Smooth muscle cell (in vitro differentiated cells): ENCODE measurements at regions not wholly inside any gene's neighbourhood (a gene's known extent, or its start where the extent isn't known, plus 50 kb on each side); places are given as distances from the start of the nearest gene placed in this dataset.

Experiments used
- DNase-seq: peaks from one replicate; lab custom pipeline; 2025; ENCODE audit not compliant: unreplicated experiment; lab: John Stamatoyannopoulos, UW
- H2AFZ ChIP-seq: fragments of 200-600 bp; sonication (generic); 2 replicates; pipeline ENCODE4 v1.6.0; 2016; ENCODE audit warnings: antibody characterized with exemption, low read depth, mild to moderate bottlenecking
- H3F3A ChIP-seq: fragments of 200-600 bp; sonication (generic); 2 replicates; pipeline ENCODE4 v1.6.0; 2017; ENCODE audit warnings: antibody characterized with exemption, low read depth
- H3K27ac ChIP-seq: fragments of 200-600 bp; sonication (generic); 2 replicates; pipeline ENCODE4 v1.5.1; 2016; ENCODE audit warnings: low read depth, mild to moderate bottlenecking
- H3K27me3 ChIP-seq: fragments of 200-600 bp; sonication (generic); 2 replicates; pipeline ENCODE4 v1.6.1; 2016; ENCODE audit warnings: low read depth, mild to moderate bottlenecking
- H3K36me3 ChIP-seq: fragments of 200-600 bp; sonication (generic); 2 replicates; pipeline ENCODE4 v1.5.1; 2016; ENCODE audit warnings: low read depth
- H3K4me1 ChIP-seq: fragments of 200-600 bp; sonication (generic); 2 replicates; pipeline ENCODE4 v1.5.1; 2016; ENCODE audit warnings: low read depth
- H3K4me2 ChIP-seq: fragments of 200-600 bp; sonication (generic); 2 replicates; pipeline ENCODE4 v1.6.0; 2016; ENCODE audit warnings: mild to moderate bottlenecking
- H3K4me3 ChIP-seq: fragments of 200-600 bp; sonication (generic); 2 replicates; pipeline ENCODE4 v1.5.1; 2016; ENCODE audit warnings: mild to moderate bottlenecking
- H3K79me2 ChIP-seq: fragments of 200-600 bp; sonication (generic); 2 replicates; pipeline ENCODE4 v1.6.0; 2016; ENCODE audit warnings: low read depth, mild to moderate bottlenecking
- H3K9ac ChIP-seq: fragments of 200-600 bp; sonication (generic); 2 replicates; pipeline ENCODE4 v1.6.0; 2016; ENCODE audit warnings: low read depth
- H3K9me3 ChIP-seq: fragments of 200-600 bp; sonication (generic); replicated peaks from 2 replicates; pipeline ENCODE4 v1.5.1; 2016; ENCODE audit warnings: low read depth
- H4K20me1 ChIP-seq: fragments of 200-600 bp; sonication (generic); 2 replicates; pipeline ENCODE4 v1.6.0; 2016; ENCODE audit warnings: low read depth
- CTCF ChIP-seq: fragments of 200-600 bp; sonication (generic); IDR thresholded peaks from 2 replicates; pipeline ENCODE4 v1.5.1; 2017; ENCODE audit warnings: borderline replicate concordance, mild to moderate bottlenecking, antibody characterized with exemption; ENCODE audit not compliant: insufficient read depth, poor library complexity, severe bottlenecking
- WGBS: methylation state at CpG from one replicate; pipeline ENCODE4 v1.1.7; 2016; ENCODE audit warnings: low lambda C conversion rate; 5-methylcytosine and 5-hydroxymethylcytosine counted together

- Histone ChIP-seq H3K9me3 (no peaks in the 10 kb centered on the region), H3K27me3 (no peaks in the 10 kb centered on the region)
- WGBS = 73% methylated on average over 4 of the region's 4 CpGs
Measured at GRCh38 chr12:131348646-131349045, 362.2 kb upstream of the SFSWAP start.

GRCh38 chr12:131349397-131350127 lies 361.3 kb upstream of the SFSWAP start:
- Histone ChIP-seq H3F3A (no peaks in the 10 kb centered on the region), H3K4me1 (no peaks in the 10 kb centered on the region), H3K9ac (no peak overlapping the region), H3K36me3 (no peaks in the 10 kb centered on the region), H2AFZ (no peak overlapping the region), H3K79me2 (no peaks in the 10 kb centered on the region), H3K27me3 (no peaks in the 10 kb centered on the region), H3K4me3 (no peak overlapping the region), H3K4me2 (no peak overlapping the region), H4K20me1 (no peaks in the 10 kb centered on the region), H3K27ac (no peak overlapping the region), H3K9me3 (no peaks in the 10 kb centered on the region)
- 88% methylated on average over 20 of the region's 20 CpGs for WGBS
- no peak for TF ChIP-seq CTCF
- no peak for DNase-seq

More at GRCh38 chr12:131348646-131349045, 362.2 kb upstream of the SFSWAP start:
- H3K36me3 ChIP-seq = no peaks in the 10 kb centered on the region
- DNase-seq = no peak
- H4K20me1 ChIP-seq = no peaks in the 10 kb centered on the region
- no peak overlapping the region for H3K27ac ChIP-seq
- no peak overlapping the region for H3K4me3 ChIP-seq
- H3F3A ChIP-seq = no peaks in the 10 kb centered on the region
- no peak for TF ChIP-seq CTCF
- no peak overlapping the region for H3K9ac ChIP-seq
- H3K4me1 ChIP-seq = no peaks in the 10 kb centered on the region
- H3K4me2 ChIP-seq = no peak overlapping the region
- H3K79me2 ChIP-seq = no peaks in the 10 kb centered on the region
- H2AFZ ChIP-seq = no peak overlapping the region

DNA sequence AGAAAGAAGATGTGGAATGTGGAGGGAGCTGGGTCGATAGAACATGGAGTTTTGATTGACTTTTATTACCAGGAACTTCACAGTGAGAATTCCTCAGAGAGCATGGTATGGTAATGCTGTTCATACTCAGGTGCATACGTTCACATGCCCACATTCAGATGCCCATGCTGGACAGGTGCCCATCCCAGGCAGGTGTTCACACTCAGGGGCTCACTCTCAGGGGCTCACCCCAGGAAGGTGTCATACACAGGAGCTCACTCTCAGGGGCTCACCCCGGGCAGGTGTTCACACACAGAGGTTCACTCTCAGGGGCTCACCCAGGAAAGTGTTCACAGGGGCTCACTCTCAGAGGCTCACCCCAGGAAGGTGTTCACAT lies 360.0 kb upstream of the SFSWAP start:
- H3K79me2 ChIP-seq = no peaks in the 10 kb centered on the region
- DNase-seq = no peak
- H3K36me3 ChIP-seq = no peaks in the 10 kb centered on the region
- 91% methylated on average over 3 of the region's 3 CpGs for WGBS
- H3K9ac ChIP-seq = no peak overlapping the region
- no peaks in the 10 kb centered on the region for H3K27me3 ChIP-seq
- no peak overlapping the region for H3K4me3 ChIP-seq
- H3K9me3 ChIP-seq = no peaks in the 10 kb centered on the region
- no peak overlapping the region for H3K4me2 ChIP-seq
- no peak overlapping the region for H2AFZ ChIP-seq
- no peak overlapping the region for H3K27ac ChIP-seq
- TF ChIP-seq CTCF = no peak
- no peaks in the 10 kb centered on the region for H4K20me1 ChIP-seq
- no peaks in the 10 kb centered on the region for H3K4me1 ChIP-seq
- no peaks in the 10 kb centered on the region for H3F3A ChIP-seq

DNA sequence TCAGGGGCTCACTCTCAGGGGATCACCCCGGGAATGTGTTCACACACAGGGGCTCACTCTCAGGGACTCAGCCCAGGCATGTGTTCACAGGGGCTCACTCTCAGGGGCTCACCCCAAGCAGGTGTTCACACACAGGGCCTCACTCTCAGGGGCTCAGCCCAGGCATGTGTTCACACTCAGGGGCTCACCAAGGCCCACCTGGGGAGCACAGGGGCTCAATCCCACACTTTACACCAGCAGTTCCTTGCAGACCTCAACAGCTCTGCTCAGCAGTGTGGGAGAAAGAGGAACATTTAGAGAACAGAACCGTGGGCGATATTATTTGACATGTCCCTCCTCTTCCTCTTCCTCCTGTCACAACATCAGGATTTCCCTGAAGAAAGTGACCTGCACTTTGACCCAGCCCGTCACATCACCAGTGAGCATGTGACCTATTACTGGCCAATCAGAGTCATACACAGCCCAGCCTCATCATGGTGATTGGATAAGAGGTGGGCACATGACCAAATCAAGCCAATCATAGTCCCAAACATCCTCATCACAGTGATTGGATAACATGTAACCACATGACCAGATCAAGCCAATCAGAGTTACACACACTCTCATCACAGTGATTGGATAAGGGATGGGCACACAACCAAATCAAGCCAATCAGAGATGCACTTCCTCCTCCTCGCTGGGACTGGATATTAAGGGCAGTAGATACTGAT lies 359.4 kb upstream of the SFSWAP start:
- no peak for TF ChIP-seq CTCF
- no peaks in the 10 kb centered on the region for H3K27me3 ChIP-seq
- WGBS = 98% methylated on average over 5 of the region's 5 CpGs

More for the DNA sequence above, 359.4 kb upstream of the SFSWAP start:
- Histone ChIP-seq H3F3A (no peaks in the 10 kb centered on the region), H3K27ac (no peak overlapping the region), H3K4me2 (no peak overlapping the region), H4K20me1 (no peaks in the 10 kb centered on the region), H3K9me3 (no peaks in the 10 kb centered on the region), H3K4me3 (no peak overlapping the region), H3K9ac (no peak overlapping the region), H3K4me1 (no peaks in the 10 kb centered on the region), H2AFZ (no peak overlapping the region), H3K79me2 (no peaks in the 10 kb centered on the region), H3K36me3 (no peaks in the 10 kb centered on the region)
- DNase-seq = no peak
